Brain microvascular endothelial cell (primary cell): ENCODE measurements at regions not wholly inside any gene's neighbourhood (a gene's known extent, or its start where the extent isn't known, plus 50 kb on each side); places are given as distances from the start of the nearest gene placed in this dataset.

ENCODE experiments used
- DNase-seq: peaks from one replicate; pipeline ENCODE4 v3.0.0-alpha.2; 2020
- H3K27ac ChIP-seq: fragments of 250-450 bp; sonication (Bioruptor Pico); 2 replicates; pipeline ENCODE4 v1.5.1; 2020; ENCODE audit warnings: mild to moderate bottlenecking, moderate library complexity
- H3K27me3 ChIP-seq: fragments of 250-450 bp; sonication (Bioruptor Pico); replicated peaks from 2 replicates; pipeline ENCODE4 v1.5.1; 2020; ENCODE audit warnings: mild to moderate bottlenecking
- H3K36me3 ChIP-seq: fragments of 250-450 bp; sonication (Bioruptor Pico); replicated peaks from 2 replicates; pipeline ENCODE4 v1.5.1; 2020; ENCODE audit warnings: mild to moderate bottlenecking
- H3K4me3 ChIP-seq: 2 replicates; pipeline ENCODE4 v1.5.1; 2011; ENCODE audit warnings: low read depth, mild to moderate bottlenecking, control low read depth, low read length, moderate library complexity
- CTCF ChIP-seq: IDR thresholded peaks from 2 replicates; pipeline ENCODE4 v1.5.1; 2011; ENCODE audit warnings: low read depth, mild to moderate bottlenecking, moderate library complexity, low read length, control low read depth, inconsistent platforms; ENCODE audit errors: missing control alignments
- in situ Hi-C: cut with HindIII; loops from 2 replicates; pipeline ENCODE4 v1.10.0; 2017; ENCODE audit warnings: low sequenced_read_pairs, low pct_ligation_motif_present

- in situ Hi-C loops = no loop called here
- DNase-seq = no peak
- Histone ChIP-seq H3K27ac (no peak overlapping the region), H3K27me3 (no peaks in the 10 kb centered on the region), H3K36me3 (no peaks in the 10 kb centered on the region), H3K4me3 (no peak overlapping the region)
- TF ChIP-seq CTCF = no peak
These were observed 71.4 kb upstream of the PREP start for GRCh38 chr6:105474234-105474633.

DNA sequence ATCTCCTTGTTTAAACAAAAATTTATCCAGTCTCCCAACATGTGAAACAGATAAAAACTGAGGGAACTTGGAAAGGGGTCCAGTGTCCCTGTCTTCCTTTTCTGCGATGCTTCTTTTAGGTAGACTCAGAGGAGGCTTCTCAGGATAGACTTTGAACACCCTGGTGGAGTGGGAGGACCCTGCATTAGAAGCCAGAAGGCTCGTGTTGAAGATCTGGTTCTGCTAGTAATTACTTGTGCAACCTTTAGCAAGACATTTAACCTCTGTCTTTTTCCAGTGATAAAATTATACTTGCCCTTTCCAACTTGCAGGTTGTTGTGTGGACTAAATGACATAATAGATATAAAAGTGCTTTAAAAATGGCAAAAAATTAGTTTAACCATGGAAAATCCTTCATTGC, 67.1 kb upstream of the PREP start:
- Histone ChIP-seq H3K36me3 (no peaks in the 10 kb centered on the region), H3K27ac (no peak overlapping the region), H3K4me3 (no peak overlapping the region), H3K27me3 (no peaks in the 10 kb centered on the region)
- in situ Hi-C loops = no loop called here
- no peak for DNase-seq
- TF ChIP-seq CTCF = no peak

DNA sequence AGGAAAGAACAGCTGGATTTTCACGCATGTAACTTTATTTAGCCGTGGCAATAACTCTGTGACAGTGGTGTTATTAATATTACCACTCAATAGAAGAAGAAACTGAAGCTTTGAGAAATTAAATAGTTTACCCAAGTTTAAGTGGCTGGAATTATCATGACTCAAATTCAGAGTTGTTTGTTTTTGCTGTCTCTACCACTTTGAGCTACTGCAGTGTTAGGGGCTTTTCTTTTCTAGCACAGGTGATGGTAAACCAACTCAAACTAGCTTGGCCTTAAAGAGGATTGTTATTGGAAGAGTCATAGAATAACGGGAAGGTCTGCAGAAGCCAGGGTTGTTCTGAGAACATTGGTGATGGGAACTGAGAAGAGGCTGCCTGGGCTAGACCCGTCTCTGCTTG, 66.0 kb upstream of the PREP start:
- Histone ChIP-seq H3K27me3 (no peaks in the 10 kb centered on the region), H3K27ac (no peak overlapping the region), H3K36me3 (no peaks in the 10 kb centered on the region), H3K4me3 (no peak overlapping the region)
- no peak for TF ChIP-seq CTCF
- DNase-seq = no peak
- in situ Hi-C loops = no loop called here

DNA sequence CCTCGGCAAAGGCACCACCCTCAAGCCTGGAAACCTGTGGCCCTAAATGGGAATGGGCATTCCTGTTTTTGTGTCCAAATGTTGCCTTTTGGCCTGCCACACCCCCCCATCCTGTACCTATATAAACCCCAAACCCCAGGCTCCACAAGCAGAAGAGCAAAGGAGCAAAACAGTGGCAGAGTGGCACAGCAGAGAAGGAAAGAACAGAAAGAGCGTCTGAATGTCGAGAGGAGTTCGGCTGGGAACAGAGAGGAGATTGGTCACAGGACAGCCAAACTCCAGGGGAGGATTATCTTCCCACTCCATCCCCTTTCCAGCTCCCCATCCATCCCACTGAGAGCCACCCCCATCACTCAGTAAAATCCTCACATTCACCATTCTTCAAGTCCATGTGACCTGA, 58.0 kb upstream of the PREP start:
- Histone ChIP-seq H3K4me3 (no peak overlapping the region), H3K27ac (no peak overlapping the region), H3K36me3 (no peaks in the 10 kb centered on the region), H3K27me3 (no peaks in the 10 kb centered on the region)
- no peak for DNase-seq
- in situ Hi-C loops = no loop called here
- TF ChIP-seq CTCF = no peak

- peak overlapping the region; percentile 44 for H3K27ac ChIP-seq
- DNase-seq = peak; percentile 53
- TF ChIP-seq CTCF = no peak
- in situ Hi-C loops = no loop called here
- no peak overlapping the region for H3K4me3 ChIP-seq
- H3K27me3 ChIP-seq = no peaks in the 10 kb centered on the region
- no peaks in the 10 kb centered on the region for H3K36me3 ChIP-seq
These were observed 57.0 kb upstream of the PREP start for GRCh38 chr6:105459864-105460263.

GRCh38 chr6:105459049-105459448, 56.2 kb upstream of the PREP start:
- Histone ChIP-seq H3K4me3 (no peak overlapping the region), H3K27ac (no peak overlapping the region), H3K27me3 (no peaks in the 10 kb centered on the region), H3K36me3 (no peaks in the 10 kb centered on the region)
- peak; percentile 32 for DNase-seq
- no peak for TF ChIP-seq CTCF
- in situ Hi-C loops = no loop called here
